Activated CD8-positive, alpha-beta memory T cell treated with anti-CD3 and anti-CD28 coated beads, Interleukin-2, amount 50 U/mL, for 1 hour (primary cell): ENCODE measurements at regions not wholly inside any gene's neighbourhood (a gene's known extent, or its start where the extent isn't known, plus 50 kb on each side); places are given as distances from the start of the nearest gene placed in this dataset.

Experiments used
- DNase-seq: peaks from one replicate; pipeline ENCODE4 v3.0.0-alpha.2; 2020; ENCODE audit errors: extremely low read depth

DNA sequence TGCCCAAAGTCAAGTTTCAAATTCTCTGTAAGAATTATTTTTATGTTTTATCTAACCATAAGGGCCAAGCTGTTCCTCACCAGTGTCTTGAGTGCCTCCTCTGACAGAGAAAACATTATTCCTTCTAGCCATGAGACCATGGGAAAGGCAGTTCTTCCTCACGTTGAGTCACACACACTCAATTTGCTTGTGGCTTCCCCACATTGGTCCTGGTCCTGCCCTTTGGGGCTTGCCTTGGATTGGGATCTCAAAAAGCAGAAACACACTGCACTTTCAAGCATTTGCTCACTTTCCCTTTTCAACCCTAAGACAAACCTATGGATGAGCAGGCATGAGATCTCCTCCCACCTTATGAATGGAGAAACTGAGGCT lies 248.3 kb upstream of the IGFBP3 start:
- no peak for DNase-seq

- DNase-seq, result no peak
Observed at GRCh38 chr7:46168671-46169383, 247.8 kb upstream of the IGFBP3 start.

GRCh38 chr7:46168231-46168630 lies 247.2 kb upstream of the IGFBP3 start:
- DNase-seq, result no peak

DNA sequence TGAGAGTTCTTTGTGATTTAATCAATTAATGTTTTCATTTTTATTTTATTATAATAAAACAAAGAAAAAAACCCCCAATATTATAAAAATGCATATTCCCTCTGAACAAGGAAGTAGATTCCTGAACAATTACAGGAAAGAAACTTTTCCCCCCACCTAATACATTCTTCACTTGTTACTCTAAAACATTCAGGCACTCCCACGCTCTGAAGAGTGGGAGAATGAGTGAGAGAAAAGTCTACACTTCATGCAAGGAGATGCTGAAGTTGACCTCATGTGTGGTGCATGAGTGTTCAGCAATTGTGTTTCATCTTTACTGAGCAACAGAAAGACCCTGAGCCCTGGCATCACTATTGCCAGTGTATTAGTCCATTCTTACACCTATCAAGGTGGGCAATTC lies 244.2 kb upstream of the IGFBP3 start:
- DNase-seq, result no peak

- no peak for DNase-seq
Observed at GRCh38 chr7:46164629-46165028, 243.6 kb upstream of the IGFBP3 start.

- no peak for DNase-seq
Observed at GRCh38 chr7:46163246-46163645, 242.2 kb upstream of the IGFBP3 start.

DNA sequence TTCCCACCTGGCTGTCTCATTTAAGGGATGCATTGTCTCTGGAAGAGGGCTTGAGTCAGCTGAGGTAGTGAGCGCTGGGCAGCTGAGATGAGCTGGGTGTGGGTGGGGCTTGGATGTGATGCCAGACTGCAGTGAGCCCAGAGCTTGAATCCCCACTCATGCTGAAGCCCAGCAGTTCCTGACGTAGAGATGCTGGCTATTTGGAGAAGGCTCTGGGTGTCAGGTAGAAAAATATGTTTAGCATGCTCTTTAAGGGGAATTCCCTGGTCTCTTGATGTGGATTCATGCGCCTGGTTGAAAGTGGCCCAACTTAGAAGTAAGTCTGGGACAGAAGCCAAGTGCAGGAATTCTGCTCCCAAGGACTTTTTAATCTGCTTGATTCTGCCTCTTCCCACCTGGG lies 241.5 kb upstream of the IGFBP3 start:
- no peak for DNase-seq

GRCh38 chr7:46160861-46161260 lies 239.8 kb upstream of the IGFBP3 start:
- DNase-seq, result no peak

- no peak for DNase-seq
Observed at GRCh38 chr7:46157931-46158330, 236.9 kb upstream of the IGFBP3 start.

DNA sequence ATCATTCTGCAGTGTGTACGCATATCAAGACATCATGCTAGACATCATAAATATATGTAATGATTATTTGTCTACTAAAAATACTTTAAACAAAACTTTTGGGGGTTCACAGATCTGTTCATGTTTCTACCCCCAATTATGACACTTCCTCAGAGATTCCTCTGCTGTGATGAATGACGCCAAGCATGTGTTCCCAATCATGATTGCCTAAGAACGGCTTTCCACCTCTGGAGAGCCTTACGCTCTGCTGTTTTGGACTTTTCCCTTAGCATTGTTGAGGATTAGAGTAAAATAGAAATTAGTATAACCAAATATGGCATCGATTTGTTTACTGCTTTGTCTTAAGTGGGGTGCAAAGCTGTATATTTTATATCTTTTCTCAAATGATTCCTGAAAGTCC lies 236.3 kb upstream of the IGFBP3 start:
- no peak for DNase-seq

GRCh38 chr7:46156853-46157252 lies 235.8 kb upstream of the IGFBP3 start:
- DNase-seq, result no peak

DNA sequence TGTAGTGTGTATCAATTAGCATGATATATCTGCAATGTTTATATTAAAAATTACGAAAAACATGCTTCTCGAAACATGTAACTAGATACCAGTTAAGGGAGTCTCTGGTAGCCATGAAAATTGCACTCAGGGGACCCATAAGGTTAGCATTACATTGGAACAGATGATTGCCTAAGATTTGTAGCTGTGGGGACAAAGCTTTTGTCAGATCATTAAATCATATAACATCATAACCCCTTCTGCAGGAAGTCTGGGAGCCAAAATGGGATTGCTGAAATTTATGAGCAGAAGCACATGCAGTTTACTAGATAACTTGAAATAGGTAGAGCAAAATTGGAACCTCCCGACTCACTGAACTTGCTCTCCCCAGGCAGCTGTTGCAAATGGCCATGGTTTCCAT lies 235.0 kb upstream of the IGFBP3 start:
- no peak for DNase-seq

GRCh38 chr7:46155367-46155766 lies 234.3 kb upstream of the IGFBP3 start:
- no peak for DNase-seq

DNA sequence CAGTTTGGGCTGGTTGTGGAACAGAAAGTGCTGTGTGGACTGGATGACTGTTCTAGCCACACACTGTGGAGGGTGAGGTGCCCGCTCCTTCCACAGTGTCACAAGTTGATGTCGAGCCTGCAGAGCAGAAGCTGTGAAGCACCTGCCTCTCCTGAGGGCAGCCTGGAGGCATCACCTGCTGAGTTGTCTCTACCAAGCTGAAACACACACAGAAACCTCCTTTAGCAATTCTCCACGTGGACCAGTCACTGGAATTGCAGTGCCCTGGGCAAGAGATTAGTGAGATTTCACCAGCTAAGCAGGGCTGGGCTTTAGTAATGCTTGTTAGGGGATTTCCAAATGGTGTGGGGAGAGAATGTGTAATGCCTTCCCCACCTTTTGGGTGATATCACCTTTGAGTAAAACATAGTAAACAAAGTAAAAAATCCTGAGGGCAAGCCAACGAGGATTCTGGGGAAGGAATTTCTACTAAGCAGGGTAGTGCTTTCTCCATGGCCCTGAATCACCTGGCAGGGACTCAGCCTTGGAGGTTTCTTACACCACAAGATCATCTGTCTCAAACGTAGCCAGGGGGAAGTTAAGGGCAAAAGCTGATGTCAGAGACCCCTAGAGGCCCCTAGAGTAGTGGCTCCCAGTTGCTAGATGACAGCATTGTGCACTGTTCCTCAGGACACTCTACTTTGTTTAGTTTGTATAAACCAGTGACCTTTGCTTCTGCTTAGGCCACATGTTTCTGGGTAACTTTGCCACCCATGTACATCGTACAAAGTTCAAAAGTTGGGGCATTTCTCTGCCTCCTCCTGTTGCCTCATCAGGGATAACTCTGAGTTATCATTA lies 233.1 kb upstream of the IGFBP3 start:
- DNase-seq, result no peak

- DNase-seq, result no peak
Observed at GRCh38 chr7:46153583-46153950, 232.5 kb upstream of the IGFBP3 start.

GRCh38 chr7:46152696-46153095 lies 231.6 kb upstream of the IGFBP3 start:
- DNase-seq, result no peak

- DNase-seq, result no peak
Observed at GRCh38 chr7:46150721-46151120, 229.6 kb upstream of the IGFBP3 start.

GRCh38 chr7:46150202-46150601 lies 229.1 kb upstream of the IGFBP3 start:
- DNase-seq, result no peak

DNA sequence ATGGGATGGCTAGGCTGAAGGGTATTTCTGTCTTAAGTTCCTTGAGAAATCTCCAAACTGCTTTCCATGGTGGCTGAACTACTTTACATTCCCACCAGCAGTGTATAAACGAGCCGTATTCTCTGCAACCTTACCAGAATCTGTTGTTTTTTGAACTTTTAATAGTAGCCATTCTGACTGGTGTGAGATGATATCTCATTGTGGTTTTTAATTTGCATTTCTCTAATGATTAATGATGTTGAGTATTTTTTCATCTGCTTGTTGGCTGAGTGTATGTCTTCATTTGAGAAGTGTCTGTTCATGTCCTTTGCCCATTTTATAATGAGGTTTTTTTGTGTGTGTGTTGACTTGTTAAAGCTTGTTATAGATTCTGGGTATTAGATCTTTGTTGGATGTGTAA lies 226.8 kb upstream of the IGFBP3 start:
- no peak for DNase-seq

- DNase-seq, result no peak
Observed at GRCh38 chr7:46146454-46147255, 225.6 kb upstream of the IGFBP3 start.

DNA sequence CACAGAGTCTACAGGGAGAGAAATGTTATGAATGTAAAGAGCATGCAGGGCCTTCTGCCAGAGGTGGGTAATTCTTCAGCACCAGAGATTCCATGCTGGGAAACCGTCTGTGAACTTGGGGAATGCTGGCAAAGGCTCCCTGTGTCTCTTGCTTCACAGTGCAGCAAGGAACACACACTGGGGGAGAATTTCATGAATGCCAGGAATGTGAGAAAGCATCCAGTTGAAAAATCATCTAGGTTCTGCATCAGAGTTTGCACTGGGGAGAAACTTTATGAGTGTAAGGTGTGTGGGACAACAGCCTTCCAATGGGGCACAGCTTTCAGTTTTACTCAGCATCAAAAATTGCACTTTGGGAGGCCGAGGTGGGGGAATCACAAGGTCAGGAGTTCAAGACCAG lies 224.3 kb upstream of the IGFBP3 start:
- no peak for DNase-seq
